Breast epithelium (tissue), 4 donors: ENCODE measurements at regions not wholly inside any gene's neighbourhood (a gene's known extent, or its start where the extent isn't known, plus 50 kb on each side); places are given as distances from the start of the nearest gene placed in this dataset.
A peak's percentile ranks its signal among the peaks of the same experiment; 100 is the strongest.
"Not testable (repeated sequence)": the region's sequence is repeated elsewhere in the genome, so short reads cannot be mapped to it uniquely, and the experiment has no call there.

Source experiments
- DNase-seq, 2 donors: peaks; one replicate each; pipeline ENCODE4 v3.0.0-alpha.2; 2019; ENCODE audit warnings: low spot score in 2 of 2
- H3K27ac ChIP-seq, 2 donors: fragments of 200-600 bp; sonication (generic) in 1 of 2; one replicate each; pipeline ENCODE4 v1.5.1; 2016 to 2019; ENCODE audit warnings: mild to moderate bottlenecking in 1 of 2
- H3K27me3 ChIP-seq, 2 donors: fragments of 200-600 bp; sonication (generic) in 1 of 2; one replicate each; pipeline versions ENCODE4 v1.5.1 to v1.6.0; 2017 to 2019; ENCODE audit warnings: control low read depth in 1 of 2, mild to moderate bottlenecking in 1 of 2
- H3K36me3 ChIP-seq: fragments of 200-600 bp; one replicate; pipeline ENCODE4 v1.5.1; 2019
- H3K4me1 ChIP-seq, 2 donors: fragments of 200-600 bp; sonication (generic); one replicate each; pipeline ENCODE4 v1.5.1; 2016 to 2019; ENCODE audit warnings: control low read depth in 1 of 2
- H3K4me3 ChIP-seq, 3 donors: fragments of 200-600 bp; sonication (generic); 1 replicate in 2 of 3; 2 replicates in 1 of 3; pipeline ENCODE4 v1.5.1; 2016 to 2019; ENCODE audit warnings: mild to moderate bottlenecking in 3 of 3, moderate library complexity in 2 of 3
- H3K9me3 ChIP-seq, 2 donors: fragments of 200-600 bp; sonication (generic) in 1 of 2; one replicate each; pipeline ENCODE4 v1.5.1; 2016 to 2019; ENCODE audit warnings: control low read depth in 1 of 2
- intact Hi-C: fragments of 100-400 bp; cut with DNase I; formaldehyde crosslinking; loops from one replicate; pipeline ENCODE4 v1.15.1; 2023; ENCODE audit warnings: low total_unique reads

DNA sequence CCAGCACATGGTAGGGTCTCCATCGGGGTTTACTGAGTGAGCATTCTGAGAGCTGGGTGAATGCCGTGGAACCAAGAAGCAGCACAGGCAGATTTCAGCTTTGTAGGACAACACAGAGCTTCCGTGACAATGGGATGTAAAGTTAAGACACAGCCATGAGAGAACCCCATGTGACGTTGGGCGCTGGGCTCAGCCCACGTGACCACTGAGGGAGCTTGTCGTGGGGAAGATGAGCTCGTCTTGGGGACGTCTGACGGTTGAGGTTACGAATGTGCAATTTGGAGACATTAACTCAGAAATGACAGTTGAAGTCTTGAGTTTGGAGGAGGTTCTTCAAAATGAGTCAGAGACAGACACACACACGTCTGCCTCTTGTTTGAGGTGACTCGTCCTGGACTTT, 51.5 kb upstream of the MUC20 start:
- H3K27me3 ChIP-seq, H3K4me3 ChIP-seq, H3K27ac ChIP-seq, H3K36me3 ChIP-seq, H3K4me1 ChIP-seq, DNase-seq, H3K9me3 ChIP-seq, intact Hi-C loops: not testable (repeated sequence)

DNA sequence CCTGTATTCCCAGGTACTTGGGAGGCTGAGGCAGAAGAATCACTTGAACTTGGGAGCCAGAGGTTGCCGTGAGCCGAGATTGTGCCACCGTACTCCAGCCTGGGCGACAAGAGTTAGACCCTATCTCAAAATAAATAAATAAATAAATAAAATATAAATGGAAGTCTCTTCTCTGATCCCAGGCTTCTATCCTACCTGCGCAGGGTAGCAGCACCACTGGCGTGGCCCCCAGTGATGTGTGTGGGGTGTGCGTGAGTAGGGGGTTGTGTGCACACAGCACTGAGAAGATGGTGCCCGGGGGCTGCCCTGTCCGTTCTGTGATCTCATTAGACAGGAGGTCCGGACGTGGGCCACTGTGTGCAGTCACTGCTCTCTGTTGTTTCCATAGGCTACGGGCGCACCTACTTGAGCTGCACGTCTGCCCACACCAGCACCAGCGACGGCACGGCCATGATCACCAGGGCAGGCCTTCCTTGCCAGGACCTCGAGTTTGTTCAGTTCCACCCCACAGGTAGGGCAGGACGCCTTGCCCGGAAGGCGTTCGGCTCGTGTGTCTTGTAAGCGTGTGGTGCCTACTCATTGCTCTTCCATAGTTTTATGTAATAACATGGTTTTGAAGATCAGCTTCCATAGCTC, 52.5 kb upstream of the MUC20 start:
- H3K27ac ChIP-seq, intact Hi-C loops, H3K36me3 ChIP-seq, H3K4me3 ChIP-seq, H3K4me1 ChIP-seq, H3K27me3 ChIP-seq, DNase-seq, H3K9me3 ChIP-seq: not testable (repeated sequence)

DNA sequence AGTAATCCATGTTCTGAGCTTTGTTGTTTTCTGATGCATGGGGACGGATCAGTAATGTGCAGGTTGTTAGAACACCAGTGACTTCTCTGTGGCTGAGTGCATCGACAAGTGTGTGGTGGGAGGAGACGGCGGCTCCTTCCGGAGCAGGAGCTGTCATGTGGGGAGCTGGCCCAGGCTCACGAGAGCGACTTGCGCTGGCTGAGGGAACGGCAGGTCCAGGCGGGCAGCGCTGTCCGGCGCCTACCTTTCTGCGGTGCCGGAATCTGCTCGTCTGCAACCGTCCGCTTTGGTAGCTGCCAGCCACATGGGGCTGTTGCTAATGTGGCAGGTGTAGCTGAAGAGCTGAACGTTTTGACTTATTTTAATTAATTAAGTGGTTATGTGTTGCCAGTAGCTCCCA, 55.5 kb upstream of the MUC20 start:
- H3K36me3 ChIP-seq, H3K4me3 ChIP-seq, H3K27ac ChIP-seq, DNase-seq, intact Hi-C loops, H3K27me3 ChIP-seq, H3K9me3 ChIP-seq, H3K4me1 ChIP-seq: not testable (repeated sequence)

DNA sequence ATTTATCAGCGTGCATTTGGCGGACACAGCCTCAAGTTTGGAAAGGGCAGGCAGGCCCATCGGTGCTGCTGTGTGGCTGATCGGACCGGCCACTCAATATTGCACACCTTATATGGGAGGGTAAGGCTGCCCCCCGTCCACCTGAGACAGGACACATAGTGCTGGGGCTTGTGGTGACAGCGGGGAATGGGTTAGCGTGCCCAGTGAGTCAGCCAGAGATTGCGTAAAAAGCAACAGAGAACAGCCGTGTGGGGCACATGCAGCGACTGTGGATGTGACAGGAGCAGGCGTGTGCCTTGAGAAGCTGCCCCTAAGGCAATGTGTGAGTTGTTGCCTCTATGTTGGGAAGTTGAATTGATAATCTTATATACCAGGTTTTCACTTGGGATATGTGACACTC, 56.6 kb upstream of the MUC20 start:
- intact Hi-C loops, H3K36me3 ChIP-seq, H3K4me3 ChIP-seq, H3K9me3 ChIP-seq, DNase-seq, H3K27ac ChIP-seq, H3K27me3 ChIP-seq, H3K4me1 ChIP-seq: not testable (repeated sequence)

DNA sequence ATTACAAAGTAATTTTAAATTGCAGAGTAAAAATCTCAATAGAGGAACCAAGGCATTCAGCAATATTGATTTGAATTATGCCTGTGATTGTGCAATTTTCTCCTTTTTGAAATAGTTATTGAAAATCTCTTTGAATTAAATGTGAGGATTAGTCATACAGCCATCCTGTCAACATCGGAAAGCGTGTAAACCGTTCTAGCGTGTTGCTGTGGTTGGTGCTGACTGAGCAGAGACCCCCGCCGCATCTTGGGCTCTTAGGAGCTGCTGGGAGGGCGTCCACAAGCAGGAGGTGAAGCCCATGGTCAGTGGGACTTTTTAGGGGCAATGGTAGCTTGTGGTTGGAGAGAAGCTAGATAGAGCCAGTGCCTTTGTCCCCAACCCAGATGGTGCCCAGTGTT, 61.6 kb upstream of the MUC20 start:
- intact Hi-C loops, H3K27me3 ChIP-seq, H3K4me1 ChIP-seq, H3K9me3 ChIP-seq, H3K36me3 ChIP-seq, H3K27ac ChIP-seq, DNase-seq: not testable (repeated sequence)
- peak overlapping the region in 2 of 3 donors; percentile 58 to 97 for H3K4me3 ChIP-seq

DNA sequence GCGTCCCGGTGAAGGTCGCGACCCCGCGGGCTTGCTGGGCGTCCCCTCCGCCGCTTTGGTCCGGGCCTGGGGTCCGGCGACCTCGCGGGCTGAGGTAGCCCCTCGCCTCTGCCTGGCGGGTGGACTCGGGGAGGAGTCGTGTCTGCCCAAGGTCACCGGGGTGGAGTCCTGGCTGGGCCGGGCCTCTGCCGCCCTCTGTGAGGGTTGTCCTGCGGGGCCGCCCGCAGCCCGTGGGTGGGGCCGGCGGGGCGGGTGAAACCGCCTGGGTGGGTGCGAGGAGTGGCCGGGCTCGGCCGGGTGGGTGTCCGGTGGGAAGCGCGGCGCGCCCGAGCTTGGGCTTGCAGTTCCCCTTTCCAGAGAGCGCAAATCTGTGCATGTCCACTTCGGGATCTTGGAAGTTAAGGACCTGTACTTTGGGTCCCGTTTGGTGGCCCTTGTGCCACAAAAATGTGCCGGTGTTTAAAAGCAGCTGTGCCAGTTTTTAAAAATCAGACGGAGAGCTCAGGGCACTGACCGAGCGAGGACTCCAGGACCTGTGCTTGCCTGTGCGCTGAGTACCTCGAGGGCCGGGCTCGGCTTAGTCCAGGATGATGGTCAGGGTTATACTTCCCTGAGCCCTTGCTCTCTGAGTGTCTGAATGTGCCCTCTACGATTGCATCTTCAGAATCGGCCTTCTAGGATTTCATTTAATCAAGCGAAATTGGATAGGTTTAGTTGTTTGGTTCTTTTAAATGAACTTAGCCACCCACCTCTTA, 62.2 kb upstream of the MUC20 start:
- DNase-seq, H3K27me3 ChIP-seq, H3K36me3 ChIP-seq, H3K4me1 ChIP-seq, H3K9me3 ChIP-seq, intact Hi-C loops: not testable (repeated sequence)
- peak overlapping the region in 1 of 2 donors; percentile 96 for H3K27ac ChIP-seq
- peak overlapping the region; percentile 57 to 97 (median 58) for H3K4me3 ChIP-seq

DNA sequence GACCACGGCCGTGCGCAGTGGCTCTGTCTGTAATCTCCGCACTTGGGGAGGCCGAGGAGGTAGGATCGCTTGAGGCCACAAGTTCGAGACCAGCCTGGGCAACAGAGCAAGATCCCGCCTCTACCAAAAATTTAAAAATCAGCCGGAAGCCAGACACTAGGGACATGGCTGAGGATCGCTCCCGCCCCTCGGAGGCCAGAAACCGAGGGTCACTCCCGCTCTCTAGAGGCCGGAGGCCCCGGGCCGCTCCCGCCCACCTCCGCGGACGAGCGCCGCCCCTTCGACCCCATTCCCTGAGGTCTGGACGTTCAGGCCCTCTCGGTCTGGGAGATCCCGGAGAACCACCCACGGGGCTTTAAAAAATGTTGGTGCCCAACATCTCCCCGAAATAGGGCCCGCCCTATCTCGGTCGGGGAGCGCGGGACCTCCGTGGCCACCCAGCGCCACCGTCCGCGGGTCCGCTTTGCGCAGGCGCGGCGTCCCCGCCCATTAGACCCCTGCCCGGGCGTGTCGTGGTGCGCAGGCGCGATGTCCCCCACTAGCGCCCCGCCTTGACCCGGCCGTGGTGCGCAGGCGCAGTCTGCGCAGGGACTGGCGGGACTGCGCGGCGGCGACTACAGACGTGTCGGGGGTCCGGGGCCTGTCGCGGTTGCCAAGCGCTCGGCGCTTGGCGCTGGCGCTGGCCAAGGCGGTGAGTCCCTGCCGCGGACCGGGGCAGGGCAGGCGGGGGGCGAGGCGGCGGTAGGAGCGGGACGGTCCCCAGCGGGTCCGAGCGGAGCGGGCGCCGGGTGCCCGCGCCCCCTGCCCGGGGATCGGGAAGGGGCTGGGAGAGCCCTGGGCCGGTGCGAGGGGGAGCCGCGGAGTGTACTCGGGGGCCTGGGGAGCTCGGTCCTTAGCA, 63.1 kb upstream of the MUC20 start:
- H3K36me3 ChIP-seq, intact Hi-C loops, H3K27me3 ChIP-seq, H3K9me3 ChIP-seq, H3K4me1 ChIP-seq: not testable (repeated sequence)
- DNase-seq = peak; percentile 59 to 79
- Histone ChIP-seq H3K27ac (peak overlapping the region; percentile 75 to 96), H3K4me3 (peak overlapping the region; percentile 57 to 97 (median 58))

DNA sequence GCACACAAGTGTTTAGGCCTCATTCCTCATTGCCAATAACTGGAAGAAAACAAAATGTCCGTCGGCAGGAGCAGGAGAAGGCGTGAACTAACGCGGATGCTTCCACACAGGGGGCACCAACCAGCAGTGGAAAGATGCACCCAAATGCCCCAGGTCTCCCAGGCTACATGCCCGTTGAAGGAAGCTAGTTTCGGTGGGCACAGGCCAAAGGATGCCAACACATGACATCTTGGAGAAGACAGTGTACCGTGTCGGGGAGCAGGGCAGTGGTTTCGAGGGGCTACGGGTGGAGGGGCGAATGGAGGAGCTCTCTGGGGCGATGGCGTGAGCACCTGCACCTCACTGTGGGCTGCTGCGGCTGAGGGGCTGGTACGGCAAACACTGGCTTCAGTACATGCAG, 64.7 kb upstream of the MUC20 start:
- DNase-seq, H3K36me3 ChIP-seq, H3K9me3 ChIP-seq, H3K4me3 ChIP-seq, H3K27me3 ChIP-seq, intact Hi-C loops, H3K27ac ChIP-seq, H3K4me1 ChIP-seq: not testable (repeated sequence)

DNA sequence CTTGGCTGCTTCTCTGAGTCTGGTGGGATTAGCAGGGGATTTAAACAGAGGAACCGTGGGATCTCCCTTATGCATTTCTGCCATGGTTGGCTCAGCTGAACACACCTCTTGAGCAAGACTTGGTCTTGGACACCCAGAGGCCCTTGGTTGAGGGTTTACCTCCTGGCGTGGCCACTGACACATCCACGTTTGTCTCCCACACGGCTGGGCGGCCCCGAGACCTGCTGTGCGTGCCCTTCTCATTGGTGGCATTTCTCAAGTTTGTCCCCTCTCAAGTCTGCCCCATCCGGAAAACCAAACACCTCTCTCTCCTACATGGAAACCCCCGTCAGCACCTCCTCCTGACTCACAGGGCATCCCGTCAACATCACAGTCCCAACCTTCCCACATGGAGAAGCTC, 66.0 kb upstream of the MUC20 start:
- H3K27ac ChIP-seq, H3K4me1 ChIP-seq, H3K9me3 ChIP-seq, DNase-seq, H3K36me3 ChIP-seq, H3K27me3 ChIP-seq, intact Hi-C loops, H3K4me3 ChIP-seq: not testable (repeated sequence)

DNA sequence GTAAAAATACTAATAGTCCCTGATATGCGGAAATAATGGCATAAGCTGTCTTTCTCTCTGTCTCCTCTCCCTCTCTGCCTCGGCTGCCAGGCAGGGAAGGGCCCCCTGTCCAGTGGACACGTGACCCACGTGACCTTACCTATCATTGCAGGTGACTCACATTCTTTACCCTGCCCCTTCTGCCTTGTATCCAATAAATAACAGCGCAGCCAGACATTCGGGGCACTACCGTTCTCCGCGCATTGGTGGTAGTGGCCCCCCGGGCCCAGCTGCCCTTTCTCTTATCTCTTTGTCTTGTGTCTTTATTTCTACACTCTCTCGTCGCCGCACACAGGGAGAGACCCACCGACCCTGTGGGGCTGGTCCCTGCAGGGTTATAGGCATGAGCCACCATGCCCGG, 66.6 kb upstream of the MUC20 start:
- H3K36me3 ChIP-seq, H3K4me3 ChIP-seq, H3K27ac ChIP-seq, H3K9me3 ChIP-seq, intact Hi-C loops, H3K4me1 ChIP-seq, H3K27me3 ChIP-seq, DNase-seq: not testable (repeated sequence)
